OCI-LY7 (cell line): ENCODE measurements at regions not wholly inside any gene's neighbourhood (a gene's known extent, or its start where the extent isn't known, plus 50 kb on each side); places are given as distances from the start of the nearest gene placed in this dataset.
"Not testable (repeated sequence)": the region's sequence is repeated elsewhere in the genome, so short reads cannot be mapped to it uniquely, and the experiment has no call there.

ENCODE experiments used
- CTCF ChIP-seq: fragments of 200-600 bp; sonication (generic); conservative IDR thresholded peaks from 2 replicates; pipeline ENCODE4 v1.5.1; 2014; ENCODE audit warnings: mild to moderate bottlenecking, antibody characterized with exemption, low read length, moderate library complexity, mixed read lengths
- EZH2phosphoT487 ChIP-seq: fragments of 200-600 bp; sonication (generic); IDR thresholded peaks from 2 replicates; pipeline ENCODE4 v1.6.1; 2018; ENCODE audit warnings: low read depth, borderline replicate concordance, mild to moderate bottlenecking, mixed run types, antibody characterized with exemption, low read length, moderate library complexity, mixed read lengths

- not testable (repeated sequence) for TF ChIP-seq CTCF, EZH2phosphoT487
Observed at GRCh38 chr6:58067867-58068548, 750.6 kb downstream of the PRIM2 start.
